Peyer's patch (tissue), 4 donors: ENCODE measurements at regions not wholly inside any gene's neighbourhood (a gene's known extent, or its start where the extent isn't known, plus 50 kb on each side); places are given as distances from the start of the nearest gene placed in this dataset.

Source experiments
- DNase-seq, 3 donors: peaks; one replicate each; pipeline ENCODE4 v3.0.0-alpha.2; 2017 to 2019
- H3K27ac ChIP-seq, 4 donors: fragments of 200-600 bp; sonication (generic); one replicate each; pipeline ENCODE4 v1.5.1; 2016 to 2019
- H3K27me3 ChIP-seq, 2 donors: fragments of 200-600 bp; sonication (generic); one replicate each; pipeline ENCODE4 v1.5.1; 2019
- H3K36me3 ChIP-seq, 3 donors: fragments of 200-600 bp; sonication (generic); one replicate each; pipeline ENCODE4 v1.5.1; 2016 to 2019
- H3K4me1 ChIP-seq, 4 donors: fragments of 200-600 bp; sonication (generic); one replicate each; pipeline ENCODE4 v1.5.1; 2016 to 2019
- H3K4me3 ChIP-seq, 4 donors: fragments of 200-600 bp; sonication (generic); 1 replicate in 3 of 4; 2 replicates in 1 of 4; pipeline ENCODE4 v1.5.1; 2016 to 2019; ENCODE audit warnings: mild to moderate bottlenecking in 1 of 4
- H3K9me3 ChIP-seq, 4 donors: fragments of 200-600 bp; sonication (generic); one replicate each; pipeline ENCODE4 v1.5.1; 2016 to 2019; ENCODE audit warnings: mild to moderate bottlenecking in 1 of 4
- CTCF ChIP-seq, 6 experiments: fragments of 450-650 bp in 4 of 6; fragments of 200-600 bp in 2 of 6; sonication (generic) in 1 of 6; IDR thresholded peaks; one replicate each; pipeline ENCODE4 v1.5.1; 2017 to 2019; ENCODE audit warnings: antibody characterized with exemption in 6 of 6, mild to moderate bottlenecking in 3 of 6, moderate library complexity in 1 of 6
- POLR2A ChIP-seq, 2 donors: fragments of 450-650 bp; IDR thresholded peaks; one replicate each; pipeline ENCODE4 v1.5.1; 2017; ENCODE audit warnings: antibody characterized with exemption in 2 of 2, mild to moderate bottlenecking in 2 of 2, moderate library complexity in 2 of 2

GRCh38 chr3:164452707-164453106 lies 625.6 kb downstream of the SI start:
- H3K4me3 ChIP-seq: no peak overlapping the region
- H3K9me3 ChIP-seq: no peaks in the 10 kb centered on the region
- no peaks in the 10 kb centered on the region for H3K4me1 ChIP-seq
- no peaks in the 10 kb centered on the region for H3K27me3 ChIP-seq
- TF ChIP-seq POLR2A (IDR thresholded peaks at IDR 0.05) (no peak), CTCF (IDR thresholded peaks at IDR 0.05) (no peak)
- H3K36me3 ChIP-seq: no peaks in the 10 kb centered on the region
- H3K27ac ChIP-seq: no peak overlapping the region
- DNase-seq: no peak

GRCh38 chr3:164451072-164451910 lies 627.0 kb downstream of the SI start:
- Histone ChIP-seq H3K4me3 (no peak overlapping the region), H3K27ac (peak overlapping the region in 2 of 4 donors; percentile 12 to 27)

GRCh38 chr3:164450276-164450905 lies 627.9 kb downstream of the SI start:
- TF ChIP-seq POLR2A (IDR thresholded peaks at IDR 0.05) (no peak), CTCF (IDR thresholded peaks at IDR 0.05) (no peak)
- H3K27ac ChIP-seq: no peak overlapping the region
- no peaks in the 10 kb centered on the region for H3K9me3 ChIP-seq
- no peaks in the 10 kb centered on the region for H3K36me3 ChIP-seq
- H3K4me3 ChIP-seq: no peak overlapping the region
- H3K4me1 ChIP-seq: no peaks in the 10 kb centered on the region
- no peaks in the 10 kb centered on the region for H3K27me3 ChIP-seq
- no peak for DNase-seq

More at GRCh38 chr3:164451072-164451910, 627.0 kb downstream of the SI start:
- Histone ChIP-seq H3K27me3 (no peaks in the 10 kb centered on the region), H3K9me3 (no peaks in the 10 kb centered on the region), H3K4me1 (no peaks in the 10 kb centered on the region), H3K36me3 (no peaks in the 10 kb centered on the region)
- no peak for DNase-seq
- no peak for TF ChIP-seq CTCF (IDR thresholded peaks at IDR 0.05)
- TF ChIP-seq POLR2A (IDR thresholded peaks at IDR 0.05): no peak

- Histone ChIP-seq H3K4me3 (no peak overlapping the region), H3K9me3 (no peaks in the 10 kb centered on the region)
Measured at GRCh38 chr3:164419220-164419619, 659.1 kb downstream of the SI start.

GRCh38 chr3:164418414-164418813 lies 659.9 kb downstream of the SI start:
- Histone ChIP-seq H3K9me3 (no peaks in the 10 kb centered on the region), H3K27ac (no peak overlapping the region), H3K4me1 (no peaks in the 10 kb centered on the region), H3K36me3 (no peaks in the 10 kb centered on the region), H3K4me3 (no peak overlapping the region), H3K27me3 (no peaks in the 10 kb centered on the region)
- no peak for TF ChIP-seq POLR2A (IDR thresholded peaks at IDR 0.05)
- no peak for TF ChIP-seq CTCF (IDR thresholded peaks at IDR 0.05)
- DNase-seq: no peak

More at GRCh38 chr3:164419220-164419619, 659.1 kb downstream of the SI start:
- Histone ChIP-seq H3K4me1 (no peaks in the 10 kb centered on the region), H3K27me3 (no peaks in the 10 kb centered on the region), H3K27ac (no peak overlapping the region), H3K36me3 (no peaks in the 10 kb centered on the region)
- no peak for TF ChIP-seq CTCF (IDR thresholded peaks at IDR 0.05)
- TF ChIP-seq POLR2A (IDR thresholded peaks at IDR 0.05): no peak
- DNase-seq: no peak
